ENCODE measurements at regions not wholly inside any gene's neighbourhood (a gene's known extent, or its start where the extent isn't known, plus 50 kb on each side); places are given as distances from the start of the nearest gene placed in this dataset.

- TF ChIP-seq CTCF (IDR thresholded peaks at IDR 0.05; ENCODE audit: extremely low read depth in 1 of 2, insufficient read depth in 1 of 2, low read depth in 1 of 2, low read length in 2 of 2) (no peak), POLR2A (IDR thresholded peaks at IDR 0.05; ENCODE audit: low read depth, low read length) (no peak), MAX (IDR thresholded peaks at IDR 0.05; ENCODE audit: insufficient read depth, insufficient read length) (no peak), POLR2AphosphoS5 (IDR thresholded peaks at IDR 0.05; ENCODE audit: insufficient read depth, low read depth, low read length) (no peak), EZH2 (IDR thresholded peaks at IDR 0.05; ENCODE audit: borderline replicate concordance, low read depth, low read length, severe bottlenecking) (no peak), GATA2 (IDR thresholded peaks at IDR 0.05; ENCODE audit: insufficient read depth, insufficient read length, low read depth, low read length) (no peak), FOS (IDR thresholded peaks at IDR 0.05; ENCODE audit: borderline replicate concordance, insufficient read depth, low read length) (no peak), MYC (IDR thresholded peaks at IDR 0.05; ENCODE audit: low read depth, low read length) (no peak)
Measured at GRCh38 chr11:113553915-113554314, 78.7 kb upstream of the DRD2 start.

Measured in endothelial cell of umbilical vein (primary cell).